RKO (cell line): ENCODE measurements at regions not wholly inside any gene's neighbourhood (a gene's known extent, or its start where the extent isn't known, plus 50 kb on each side); places are given as distances from the start of the nearest gene placed in this dataset.
"Not testable (repeated sequence)": the region's sequence is repeated elsewhere in the genome, so short reads cannot be mapped to it uniquely, and the experiment has no call there.

ENCODE experiments used
- DNase-seq: peaks from one replicate; pipeline ENCODE4 v3.0.0-alpha.2; 2016; ENCODE audit warnings: low spot score

DNA sequence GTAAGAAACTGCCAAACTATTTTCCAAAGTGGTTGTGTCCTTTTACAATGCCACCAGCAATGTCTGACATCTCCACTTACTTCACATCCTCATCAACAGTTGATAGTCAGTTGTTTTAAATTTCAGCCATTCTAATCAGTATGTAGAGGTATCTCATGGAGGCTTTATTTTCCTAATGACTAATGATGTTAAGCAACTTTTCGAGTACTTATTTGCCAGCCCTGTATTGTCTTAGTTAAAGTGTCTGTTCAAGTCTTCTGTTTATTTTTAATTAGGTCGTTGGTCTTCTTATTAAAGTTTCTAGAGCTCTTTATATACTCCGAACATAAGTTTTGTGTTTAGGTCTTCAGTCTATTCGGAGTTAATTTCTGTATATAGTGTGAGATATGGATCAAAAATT lies 54.9 kb upstream of the NBPF12 start:
- DNase-seq, result not testable (repeated sequence)

DNA sequence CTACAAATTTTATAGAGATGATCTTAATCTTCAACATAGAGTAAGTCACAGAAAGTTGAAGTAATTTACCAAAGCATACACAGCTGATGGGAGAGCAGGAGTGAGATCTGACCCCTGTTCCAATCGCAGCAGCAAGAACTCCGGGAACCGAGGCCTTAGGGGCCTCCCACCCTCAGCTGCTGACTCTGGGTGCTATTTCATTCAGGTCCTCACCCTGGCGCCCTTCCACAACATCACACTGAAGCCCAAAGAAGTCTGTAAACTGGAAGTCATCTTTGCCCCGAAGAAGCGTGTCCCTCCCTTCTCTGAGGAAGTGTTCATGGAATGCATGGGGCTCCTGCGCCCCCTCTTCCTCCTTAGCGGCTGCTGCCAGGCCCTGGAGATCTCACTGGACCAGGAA lies 57.0 kb upstream of the NBPF12 start:
- not testable (repeated sequence) for DNase-seq

GRCh38 chr1:146863799-146864319 lies 74.3 kb upstream of the NBPF12 start:
- DNase-seq, result not testable (repeated sequence)

GRCh38 chr1:146853147-146853546 lies 85.0 kb upstream of the NBPF12 start:
- DNase-seq, result not testable (repeated sequence)

DNA sequence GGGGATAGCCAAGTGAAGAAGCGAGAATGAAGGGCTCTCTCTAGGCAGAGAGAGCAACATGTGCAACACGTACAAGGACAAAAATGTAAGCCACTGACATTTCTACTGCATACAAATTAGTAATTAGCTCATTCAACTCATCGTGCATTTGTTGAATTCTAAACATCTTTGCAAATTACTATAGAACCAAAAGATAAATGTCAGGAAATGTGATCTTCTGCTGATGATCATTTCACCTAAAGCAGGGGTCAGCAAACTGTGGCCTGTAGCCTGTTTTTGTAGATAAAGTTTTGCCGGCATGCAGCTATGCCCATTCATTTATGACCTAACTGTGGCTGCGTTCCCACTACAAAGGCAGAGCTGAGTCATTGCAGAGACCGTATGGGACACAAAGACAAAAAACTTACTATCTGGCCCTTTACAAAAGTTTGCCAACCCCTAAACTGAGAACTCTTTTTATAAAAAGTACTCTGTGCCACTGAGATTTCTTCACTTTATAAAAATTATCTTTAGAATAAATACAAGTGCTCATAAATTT lies 87.7 kb upstream of the NBPF12 start:
- not testable (repeated sequence) for DNase-seq

DNA sequence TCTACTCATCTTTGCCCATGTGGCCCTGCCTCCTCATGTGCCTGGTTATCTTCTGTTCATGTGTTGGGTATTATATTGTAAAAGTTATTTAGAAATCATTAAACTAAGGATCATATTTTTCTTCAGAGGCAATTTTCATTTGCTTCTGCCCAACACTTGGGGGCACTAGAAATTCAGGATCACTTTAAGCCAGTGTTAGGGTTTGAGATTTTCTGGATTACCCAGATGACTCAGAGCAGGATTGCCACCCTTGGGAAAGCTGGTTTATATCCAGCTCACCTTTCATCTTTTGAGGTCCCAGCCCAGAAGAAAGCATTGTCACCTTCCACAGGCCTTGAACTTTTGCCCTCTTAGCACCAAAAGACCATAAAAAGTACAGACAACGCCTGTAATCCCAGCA lies 99.4 kb upstream of the NBPF12 start:
- not testable (repeated sequence) for DNase-seq

DNA sequence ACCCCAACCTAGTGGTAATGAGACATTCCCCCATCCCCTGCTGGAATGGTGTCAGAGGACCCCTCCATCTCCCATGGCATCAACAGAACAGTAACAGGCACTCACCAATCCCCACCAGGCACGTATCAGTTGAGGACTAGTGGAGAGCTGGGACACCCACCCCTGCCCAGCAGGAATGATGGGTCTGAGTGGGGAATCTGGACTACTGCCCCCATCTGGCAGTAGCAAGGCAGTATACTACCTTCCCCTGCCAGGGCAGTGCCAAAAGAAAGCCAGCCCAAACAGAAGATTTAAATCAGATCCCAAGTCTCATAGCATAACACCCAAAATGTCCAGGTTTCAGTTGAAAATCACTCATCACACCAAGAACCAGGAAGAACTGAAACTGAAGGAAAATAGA lies 111.2 kb upstream of the NBPF12 start:
- DNase-seq, result not testable (repeated sequence)

GRCh38 chr1:146794236-146794635 lies 143.9 kb upstream of the NBPF12 start:
- DNase-seq, result not testable (repeated sequence)

- not testable (repeated sequence) for DNase-seq
Observed at GRCh38 chr1:146792725-146793124, 145.4 kb upstream of the NBPF12 start.

DNA sequence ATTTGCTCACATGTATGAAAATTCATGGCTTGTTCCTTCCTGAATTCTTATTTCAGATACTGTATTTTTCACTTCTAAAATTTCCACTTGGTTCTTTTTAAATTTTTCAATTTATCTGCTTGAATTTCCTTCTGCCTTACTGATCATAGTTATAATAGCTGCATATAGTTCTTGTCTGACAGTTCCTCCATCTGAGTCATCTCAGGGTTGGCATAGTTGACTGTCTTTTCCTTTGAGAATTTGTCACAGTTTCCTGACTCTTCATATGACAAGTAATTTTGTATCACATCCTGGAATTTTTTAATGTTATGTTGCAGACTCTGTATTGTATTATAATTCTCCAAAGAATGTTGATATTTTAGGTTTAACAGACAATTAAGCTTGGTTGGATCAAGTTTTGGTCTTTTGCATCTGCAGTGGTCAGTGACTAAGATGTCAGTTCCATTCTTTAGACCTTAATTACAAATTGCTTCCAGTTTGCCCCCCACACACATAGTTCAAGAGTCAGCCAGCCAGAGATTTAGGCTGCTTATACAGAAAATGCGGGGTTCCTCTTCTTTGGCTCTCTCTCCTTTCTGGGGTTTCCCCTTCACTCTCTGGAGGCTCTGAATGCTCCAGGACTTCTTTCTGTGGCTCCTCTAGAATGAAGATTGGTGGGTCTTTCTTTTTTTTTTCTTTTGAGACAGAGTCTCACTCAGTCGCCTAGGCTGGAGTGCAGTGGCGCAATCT lies 153.7 kb upstream of the NBPF12 start:
- DNase-seq, result not testable (repeated sequence)

DNA sequence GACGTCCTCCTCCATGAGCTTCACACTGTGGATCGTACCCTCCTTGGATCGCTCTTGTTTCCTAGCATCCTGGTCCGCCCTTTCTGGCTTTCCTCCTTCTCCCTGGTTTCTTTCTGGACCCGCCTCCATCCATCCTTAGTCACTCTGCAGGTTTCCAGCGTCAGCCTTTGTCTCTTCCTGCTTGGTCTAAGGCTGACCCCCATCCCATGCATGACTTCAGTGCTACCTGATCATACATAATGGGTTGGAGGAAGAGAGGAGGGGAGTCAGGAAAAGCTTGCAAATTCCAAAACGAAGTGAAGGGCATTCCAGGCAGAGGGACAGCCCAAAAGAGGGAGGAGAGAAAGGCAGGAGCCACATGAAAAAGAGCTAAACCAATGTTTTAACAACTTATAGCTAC lies 156.9 kb upstream of the NBPF12 start:
- DNase-seq, result not testable (repeated sequence)

GRCh38 chr1:146777826-146778602 lies 160.1 kb upstream of the NBPF12 start:
- not testable (repeated sequence) for DNase-seq

DNA sequence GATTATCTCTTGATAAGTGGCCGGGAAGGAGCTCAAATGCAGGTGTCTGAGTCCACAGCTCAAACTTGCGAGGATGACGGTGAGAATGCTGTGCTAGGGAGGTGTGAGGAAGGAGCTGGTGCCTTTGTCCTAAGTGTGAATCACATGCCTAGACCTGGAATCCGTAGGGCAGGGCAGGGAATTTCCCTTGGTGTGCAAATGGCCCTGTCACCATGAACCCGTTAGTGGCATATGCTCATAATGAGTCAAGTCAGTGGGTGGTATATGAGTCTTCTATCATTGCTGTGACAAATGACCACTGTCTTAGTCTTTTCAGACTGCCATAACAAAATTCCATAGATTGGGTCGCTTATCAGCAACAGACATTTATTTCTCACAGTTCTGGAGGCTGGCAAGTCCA lies 163.1 kb upstream of the NBPF12 start:
- DNase-seq, result not testable (repeated sequence)

DNA sequence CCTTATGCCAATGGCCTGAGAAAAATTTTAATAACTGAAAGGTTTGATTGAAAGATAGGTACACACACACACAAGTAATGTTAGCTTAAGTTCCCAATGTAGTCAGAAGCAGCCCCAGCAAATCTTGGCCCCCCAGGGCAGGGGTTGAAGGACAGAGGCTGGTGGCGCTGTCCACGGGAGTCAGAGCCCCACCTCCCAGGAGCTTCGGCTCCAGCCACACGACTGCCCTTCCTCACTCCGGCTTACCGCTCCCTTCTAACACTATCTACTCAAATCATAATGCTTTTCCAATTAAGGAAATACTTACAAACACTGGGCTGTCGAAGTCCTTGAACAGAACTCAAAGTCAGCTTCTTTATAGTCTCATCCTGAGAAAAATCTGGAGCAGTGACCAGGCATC lies 163.9 kb upstream of the NBPF12 start:
- DNase-seq, result not testable (repeated sequence)

GRCh38 chr1:146771409-146771808 lies 166.7 kb upstream of the NBPF12 start:
- not testable (repeated sequence) for DNase-seq

GRCh38 chr1:146770998-146771397 lies 167.1 kb upstream of the NBPF12 start:
- not testable (repeated sequence) for DNase-seq

GRCh38 chr1:146763234-146763633 lies 174.9 kb upstream of the NBPF12 start:
- not testable (repeated sequence) for DNase-seq

- DNase-seq, result not testable (repeated sequence)
Observed at GRCh38 chr1:146756858-146757257, 181.3 kb upstream of the NBPF12 start.

- DNase-seq, result not testable (repeated sequence)
Observed at GRCh38 chr1:146748686-146749085, 189.4 kb upstream of the NBPF12 start.

DNA sequence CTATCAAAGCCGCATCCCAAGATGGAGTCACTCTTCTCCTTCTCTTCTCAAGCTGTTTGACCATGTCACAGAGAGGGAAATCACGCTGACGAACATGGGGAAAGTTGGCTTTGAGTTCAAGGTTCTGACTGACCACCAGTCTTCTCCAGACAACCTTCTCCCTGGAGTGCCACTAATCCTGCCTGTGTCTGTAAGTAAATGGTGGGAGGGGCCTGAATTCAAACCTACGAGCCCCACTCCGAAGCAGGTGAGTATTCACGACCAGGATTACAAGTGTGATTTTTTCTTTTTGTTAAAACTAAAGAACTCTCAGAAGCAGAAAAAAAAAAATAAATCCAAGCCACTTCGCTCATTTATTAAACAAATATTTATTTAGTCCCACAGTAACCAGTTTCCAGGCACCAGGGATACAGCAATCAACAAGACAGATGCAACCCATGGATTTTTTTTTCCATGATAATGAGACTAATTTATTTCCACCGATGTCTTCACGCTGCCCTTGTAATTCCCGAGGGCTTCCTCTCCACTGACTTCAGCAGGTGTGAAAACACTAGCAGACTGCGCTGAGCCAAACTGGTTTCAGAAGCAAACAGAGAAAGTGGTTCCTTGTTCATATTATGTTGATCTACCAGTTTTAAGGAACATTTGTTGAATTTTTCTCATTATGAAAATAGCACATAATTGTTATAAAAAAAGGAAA lies 206.0 kb upstream of the NBPF12 start:
- DNase-seq, result not testable (repeated sequence)

- not testable (repeated sequence) for DNase-seq
Observed at GRCh38 chr1:146729642-146730344, 208.3 kb upstream of the NBPF12 start.
